ENCODE measurements at regions not wholly inside any gene's neighbourhood (a gene's known extent, or its start where the extent isn't known, plus 50 kb on each side); places are given as distances from the start of the nearest gene placed in this dataset.

DNA sequence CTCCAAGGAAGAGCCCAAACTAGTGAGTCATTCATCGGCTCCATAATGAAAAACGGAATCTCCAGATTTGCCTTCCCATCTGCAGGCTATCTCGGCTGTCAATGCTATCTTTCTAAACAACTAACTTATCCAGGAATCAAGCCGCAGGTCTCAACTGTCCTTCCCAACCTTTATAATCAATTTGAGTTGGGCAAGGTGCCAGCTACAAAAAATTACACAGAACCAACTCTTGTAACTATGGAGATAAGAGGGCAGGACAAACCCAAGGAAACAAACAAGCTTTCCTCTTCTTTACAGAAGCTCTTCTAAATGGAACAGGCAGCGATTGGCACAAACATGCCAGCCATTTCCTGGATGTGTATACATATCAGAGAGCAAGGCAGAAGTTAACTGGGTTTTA, 61.2 kb upstream of the RAI2 start:
- Histone ChIP-seq H3K27me3 (ENCODE audit: control insufficient read depth, insufficient read depth, low read length) (no peaks in the 10 kb centered on the region), H3K4me1 (ENCODE audit: control insufficient read depth, insufficient read depth, low read length) (no peaks in the 10 kb centered on the region), H3K4me3 (ENCODE audit: low read length) (no peak overlapping the region), H3K36me3 (ENCODE audit: control insufficient read depth, insufficient read depth, low read length) (no peaks in the 10 kb centered on the region), H3K27ac (ENCODE audit: low read length) (no peak overlapping the region), H3K9me3 (ENCODE audit: control insufficient read depth, insufficient read depth, low read length) (no peaks in the 10 kb centered on the region)
- H3K4me3 Mint-ChIP-seq = no peak overlapping the region
- no peaks in the 10 kb centered on the region for H3K27me3 Mint-ChIP-seq (ENCODE audit: low read depth in 2 of 2)
- H3K4me1 Mint-ChIP-seq = no peaks in the 10 kb centered on the region
- H3K36me3 Mint-ChIP-seq = no peaks in the 10 kb centered on the region
- intact Hi-C loops (cut with micrococcal nuclease) = no loop called here
- peaks cover 4 to 6% of the 10 kb centered on the region in 2 donors for H3K9me3 Mint-ChIP-seq
- DNase-seq (no peak), ATAC-seq (no peak)
- 81% methylated on average over 3 of the region's 5 CpGs for WGBS (ENCODE audit: insufficient coverage)
- H3K27ac Mint-ChIP-seq = no peak overlapping the region
- TF ChIP-seq, protein P1, sequence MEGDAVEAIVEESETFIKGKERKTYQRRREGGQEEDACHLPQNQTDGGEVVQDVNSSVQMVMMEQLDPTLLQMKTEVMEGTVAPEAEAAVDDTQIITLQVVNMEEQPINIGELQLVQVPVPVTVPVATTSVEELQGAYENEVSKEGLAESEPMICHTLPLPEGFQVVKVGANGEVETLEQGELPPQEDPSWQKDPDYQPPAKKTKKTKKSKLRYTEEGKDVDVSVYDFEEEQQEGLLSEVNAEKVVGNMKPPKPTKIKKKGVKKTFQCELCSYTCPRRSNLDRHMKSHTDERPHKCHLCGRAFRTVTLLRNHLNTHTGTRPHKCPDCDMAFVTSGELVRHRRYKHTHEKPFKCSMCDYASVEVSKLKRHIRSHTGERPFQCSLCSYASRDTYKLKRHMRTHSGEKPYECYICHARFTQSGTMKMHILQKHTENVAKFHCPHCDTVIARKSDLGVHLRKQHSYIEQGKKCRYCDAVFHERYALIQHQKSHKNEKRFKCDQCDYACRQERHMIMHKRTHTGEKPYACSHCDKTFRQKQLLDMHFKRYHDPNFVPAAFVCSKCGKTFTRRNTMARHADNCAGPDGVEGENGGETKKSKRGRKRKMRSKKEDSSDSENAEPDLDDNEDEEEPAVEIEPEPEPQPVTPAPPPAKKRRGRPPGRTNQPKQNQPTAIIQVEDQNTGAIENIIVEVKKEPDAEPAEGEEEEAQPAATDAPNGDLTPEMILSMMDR (IDR thresholded peaks at IDR 0.05) = no peak

DNA sequence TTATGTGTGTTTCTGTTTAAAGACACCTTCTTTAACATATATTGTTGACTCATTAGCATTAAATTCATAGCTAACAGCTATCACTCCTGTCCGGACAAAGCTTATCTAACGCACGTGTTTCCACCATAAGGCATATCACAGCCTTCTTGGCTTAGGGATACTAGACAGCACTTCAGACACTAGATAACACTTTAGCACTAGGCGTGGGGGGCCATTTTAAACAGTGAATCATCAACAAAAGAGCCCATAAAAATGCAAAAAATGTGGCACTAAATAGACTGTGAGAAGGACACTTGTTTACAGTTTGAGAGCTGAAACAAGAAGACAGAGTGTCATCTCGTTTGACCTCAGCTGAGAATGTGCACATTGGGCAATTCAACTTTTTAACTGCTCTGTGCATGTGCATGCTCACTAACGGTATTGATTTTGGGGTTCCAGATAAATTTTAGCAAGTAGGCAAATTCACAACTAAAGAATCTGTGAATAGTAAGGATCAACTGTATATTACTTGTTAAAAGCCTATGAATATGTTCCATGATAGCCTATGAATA, 58.9 kb upstream of the RAI2 start:
- Mint-ChIP-seq H3K27me3 (ENCODE audit: low read depth in 2 of 2) (no peaks in the 10 kb centered on the region), H3K4me3 (no peak overlapping the region), H3K9me3 (no peaks in the 10 kb centered on the region), H3K27ac (no peak overlapping the region), H3K36me3 (no peaks in the 10 kb centered on the region), H3K4me1 (no peaks in the 10 kb centered on the region)
- Histone ChIP-seq H3K27ac (ENCODE audit: low read length) (no peak overlapping the region), H3K4me3 (ENCODE audit: low read length) (no peak overlapping the region), H3K27me3 (ENCODE audit: control insufficient read depth, insufficient read depth, low read length) (no peaks in the 10 kb centered on the region), H3K4me1 (ENCODE audit: control insufficient read depth, insufficient read depth, low read length) (no peaks in the 10 kb centered on the region), H3K9me3 (ENCODE audit: control insufficient read depth, insufficient read depth, low read length) (no peaks in the 10 kb centered on the region), H3K36me3 (ENCODE audit: control insufficient read depth, insufficient read depth, low read length) (no peaks in the 10 kb centered on the region)
- TF ChIP-seq, protein P1 (IDR thresholded peaks at IDR 0.05) = no peak
- intact Hi-C loops (cut with micrococcal nuclease) = no loop called here
- WGBS (ENCODE audit: insufficient coverage) = 94% methylated on average over 5 of the region's 6 CpGs
- ATAC-seq = no peak
- no peak for DNase-seq

DNA sequence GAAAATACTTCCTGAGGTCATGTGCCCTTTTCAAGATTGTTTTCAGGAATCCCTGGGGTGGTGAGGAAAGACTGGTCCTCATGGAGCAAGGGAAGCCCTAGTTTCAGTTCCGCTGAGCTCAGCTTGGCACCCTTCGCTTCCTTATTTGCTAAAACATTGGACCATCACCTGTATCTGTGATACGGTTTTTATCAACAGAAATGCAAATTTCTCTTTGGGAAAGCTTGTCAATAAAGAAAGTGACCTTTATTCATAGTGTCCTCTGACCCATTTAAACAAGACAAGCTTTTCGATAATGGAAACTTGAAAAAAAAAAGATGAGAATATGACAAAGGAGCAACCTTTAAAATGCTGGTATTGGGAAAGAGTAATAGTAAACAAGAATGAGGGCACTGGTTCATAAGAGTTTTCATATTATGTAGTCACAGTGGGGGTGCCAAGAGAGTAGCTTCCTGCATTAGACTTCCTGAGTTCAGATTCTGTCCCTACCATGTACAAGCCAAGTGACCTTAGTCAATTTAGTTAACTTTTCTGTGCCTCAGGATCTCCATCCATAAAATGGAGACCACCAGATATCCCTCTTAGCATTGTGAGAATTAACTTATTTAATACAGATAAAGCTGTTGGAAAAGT, 57.0 kb upstream of the RAI2 start:
- no peaks in the 10 kb centered on the region for H3K27me3 Mint-ChIP-seq (ENCODE audit: low read depth in 2 of 2)
- H3K4me1 ChIP-seq (ENCODE audit: control insufficient read depth, insufficient read depth, low read length) = no peaks in the 10 kb centered on the region
- H3K36me3 ChIP-seq (ENCODE audit: control insufficient read depth, insufficient read depth, low read length) = no peaks in the 10 kb centered on the region
- no peak overlapping the region for H3K4me3 ChIP-seq (ENCODE audit: low read length)
- intact Hi-C loops (cut with micrococcal nuclease) = no loop called here
- TF ChIP-seq, protein P1 (IDR thresholded peaks at IDR 0.05) = no peak
- H3K9me3 Mint-ChIP-seq = no peaks in the 10 kb centered on the region
- no peaks in the 10 kb centered on the region for H3K36me3 Mint-ChIP-seq
- ATAC-seq (no peak), DNase-seq (no peak)
- H3K27me3 ChIP-seq (ENCODE audit: control insufficient read depth, insufficient read depth, low read length) = no peaks in the 10 kb centered on the region
- H3K27ac ChIP-seq (ENCODE audit: low read length) = no peak overlapping the region
- no CpG with 5 or more reads among the region's 4 CpGs for WGBS (ENCODE audit: insufficient coverage)
- no peak overlapping the region for H3K4me3 Mint-ChIP-seq
- no peaks in the 10 kb centered on the region for H3K9me3 ChIP-seq (ENCODE audit: control insufficient read depth, insufficient read depth, low read length)
- H3K4me1 Mint-ChIP-seq = no peaks in the 10 kb centered on the region
- no peak overlapping the region for H3K27ac Mint-ChIP-seq

DNA sequence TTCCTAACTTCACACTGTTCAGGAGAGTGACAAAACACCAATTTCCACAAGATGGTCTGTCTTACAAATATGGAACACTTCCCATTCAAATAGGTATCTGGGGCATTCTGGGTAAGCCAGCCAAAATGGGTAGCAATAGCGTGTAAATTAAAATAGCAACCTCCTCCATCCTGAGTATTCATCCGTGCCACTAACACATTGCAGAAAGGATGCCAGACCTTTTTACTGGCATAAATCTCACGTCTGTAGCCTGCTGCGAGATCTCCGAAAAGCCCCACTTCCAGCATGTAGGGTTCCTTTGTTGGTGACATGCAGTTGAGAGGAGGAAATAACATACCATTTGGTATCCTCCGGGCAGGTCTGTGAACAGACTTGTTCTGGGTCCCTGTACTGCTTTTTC, 52.7 kb upstream of the RAI2 start:
- no peaks in the 10 kb centered on the region for H3K36me3 ChIP-seq (ENCODE audit: control insufficient read depth, insufficient read depth, low read length)
- no peak for ATAC-seq
- Mint-ChIP-seq H3K9me3 (peaks cover 4 to 6% of the 10 kb centered on the region in 2 donors), H3K27ac (no peak overlapping the region), H3K27me3 (ENCODE audit: low read depth in 2 of 2) (no peaks in the 10 kb centered on the region), H3K36me3 (no peaks in the 10 kb centered on the region), H3K4me3 (no peak overlapping the region), H3K4me1 (no peaks in the 10 kb centered on the region)
- intact Hi-C loops (cut with micrococcal nuclease) = no loop called here
- no peak overlapping the region for H3K27ac ChIP-seq (ENCODE audit: low read length)
- no peak for DNase-seq
- 85% methylated on average over 6 of the region's 6 CpGs for WGBS (ENCODE audit: insufficient coverage)
- no peaks in the 10 kb centered on the region for H3K9me3 ChIP-seq (ENCODE audit: control insufficient read depth, insufficient read depth, low read length)
- TF ChIP-seq, protein P1 (IDR thresholded peaks at IDR 0.05) = no peak
- no peak overlapping the region for H3K4me3 ChIP-seq (ENCODE audit: low read length)
- no peaks in the 10 kb centered on the region for H3K27me3 ChIP-seq (ENCODE audit: control insufficient read depth, insufficient read depth, low read length)
- H3K4me1 ChIP-seq (ENCODE audit: control insufficient read depth, insufficient read depth, low read length) = no peaks in the 10 kb centered on the region
